ENCODE measurements at regions not wholly inside any gene's neighbourhood (a gene's known extent, or its start where the extent isn't known, plus 50 kb on each side); places are given as distances from the start of the nearest gene placed in this dataset.

DNA sequence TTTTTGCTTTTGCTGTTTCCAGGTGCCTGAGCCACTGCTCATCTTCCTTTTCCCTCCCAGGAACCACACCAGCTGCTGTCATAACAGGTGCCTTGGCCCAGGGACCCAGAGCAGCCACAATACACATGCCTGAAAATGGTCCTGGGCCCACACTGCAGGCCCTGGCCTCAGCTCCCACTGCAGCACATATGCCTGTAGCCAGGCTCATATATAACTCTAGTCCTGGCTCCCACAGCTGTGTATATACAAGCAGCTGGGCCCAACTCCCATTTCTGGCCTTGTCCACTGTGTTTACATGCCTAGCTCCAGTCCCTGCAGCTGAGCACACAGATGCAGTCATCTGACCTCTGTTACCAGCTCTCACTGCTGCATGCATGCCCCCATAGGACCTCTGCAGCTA, 930.5 kb downstream of the ADGRL3 start:
- TF ChIP-seq, protein P1, sequence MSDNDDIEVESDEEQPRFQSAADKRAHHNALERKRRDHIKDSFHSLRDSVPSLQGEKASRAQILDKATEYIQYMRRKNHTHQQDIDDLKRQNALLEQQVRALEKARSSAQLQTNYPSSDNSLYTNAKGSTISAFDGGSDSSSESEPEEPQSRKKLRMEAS (IDR thresholded peaks at IDR 0.05) = no peak
- TF ChIP-seq, protein P2, sequence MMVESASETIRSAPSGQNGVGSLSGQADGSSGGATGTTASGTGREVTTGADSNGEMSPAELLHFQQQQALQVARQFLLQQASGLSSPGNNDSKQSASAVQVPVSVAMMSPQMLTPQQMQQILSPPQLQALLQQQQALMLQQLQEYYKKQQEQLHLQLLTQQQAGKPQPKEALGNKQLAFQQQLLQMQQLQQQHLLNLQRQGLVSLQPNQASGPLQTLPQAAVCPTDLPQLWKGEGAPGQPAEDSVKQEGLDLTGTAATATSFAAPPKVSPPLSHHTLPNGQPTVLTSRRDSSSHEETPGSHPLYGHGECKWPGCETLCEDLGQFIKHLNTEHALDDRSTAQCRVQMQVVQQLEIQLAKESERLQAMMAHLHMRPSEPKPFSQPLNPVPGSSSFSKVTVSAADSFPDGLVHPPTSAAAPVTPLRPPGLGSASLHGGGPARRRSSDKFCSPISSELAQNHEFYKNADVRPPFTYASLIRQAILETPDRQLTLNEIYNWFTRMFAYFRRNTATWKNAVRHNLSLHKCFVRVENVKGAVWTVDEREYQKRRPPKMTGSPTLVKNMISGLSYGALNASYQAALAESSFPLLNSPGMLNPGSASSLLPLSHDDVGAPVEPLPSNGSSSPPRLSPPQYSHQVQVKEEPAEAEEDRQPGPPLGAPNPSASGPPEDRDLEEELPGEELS (CRISPR knock-in tag; IDR thresholded peaks at IDR 0.05) = no peak
- TF ChIP-seq, protein P3, sequence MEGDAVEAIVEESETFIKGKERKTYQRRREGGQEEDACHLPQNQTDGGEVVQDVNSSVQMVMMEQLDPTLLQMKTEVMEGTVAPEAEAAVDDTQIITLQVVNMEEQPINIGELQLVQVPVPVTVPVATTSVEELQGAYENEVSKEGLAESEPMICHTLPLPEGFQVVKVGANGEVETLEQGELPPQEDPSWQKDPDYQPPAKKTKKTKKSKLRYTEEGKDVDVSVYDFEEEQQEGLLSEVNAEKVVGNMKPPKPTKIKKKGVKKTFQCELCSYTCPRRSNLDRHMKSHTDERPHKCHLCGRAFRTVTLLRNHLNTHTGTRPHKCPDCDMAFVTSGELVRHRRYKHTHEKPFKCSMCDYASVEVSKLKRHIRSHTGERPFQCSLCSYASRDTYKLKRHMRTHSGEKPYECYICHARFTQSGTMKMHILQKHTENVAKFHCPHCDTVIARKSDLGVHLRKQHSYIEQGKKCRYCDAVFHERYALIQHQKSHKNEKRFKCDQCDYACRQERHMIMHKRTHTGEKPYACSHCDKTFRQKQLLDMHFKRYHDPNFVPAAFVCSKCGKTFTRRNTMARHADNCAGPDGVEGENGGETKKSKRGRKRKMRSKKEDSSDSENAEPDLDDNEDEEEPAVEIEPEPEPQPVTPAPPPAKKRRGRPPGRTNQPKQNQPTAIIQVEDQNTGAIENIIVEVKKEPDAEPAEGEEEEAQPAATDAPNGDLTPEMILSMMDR (CRISPR knock-in tag; IDR thresholded peaks at IDR 0.05) = no peak
- no peak for TF ChIP-seq ZIK1 (CRISPR knock-in tag; IDR thresholded peaks at IDR 0.05; ENCODE audit: borderline replicate concordance, low read depth)
- TF ChIP-seq ZMYM3 (CRISPR knock-in tag; IDR thresholded peaks at IDR 0.05) = no peak
- TF ChIP-seq EZH2 (conservative IDR thresholded peaks at IDR 0.05; ENCODE audit: low read depth, low read length) = no peak
- no peak for TF ChIP-seq NRL (CRISPR knock-in tag; IDR thresholded peaks at IDR 0.05; ENCODE audit: borderline replicate concordance)

Measured in HepG2 (cell line).